HL-60/S4 treated with retinoic acid at 250 ng/mL for 4 days and 3 days (cell line): ENCODE measurements at regions not wholly inside any gene's neighbourhood (a gene's known extent, or its start where the extent isn't known, plus 50 kb on each side); places are given as distances from the start of the nearest gene placed in this dataset.

Source experiments
- in situ Hi-C: fragments of 300-500 bp; cut with MboI; formaldehyde crosslinking; loops from 2 replicates; pipeline ENCODE4 v1.7.0; 2022; ENCODE audit warnings: low sequenced_read_pairs

DNA sequence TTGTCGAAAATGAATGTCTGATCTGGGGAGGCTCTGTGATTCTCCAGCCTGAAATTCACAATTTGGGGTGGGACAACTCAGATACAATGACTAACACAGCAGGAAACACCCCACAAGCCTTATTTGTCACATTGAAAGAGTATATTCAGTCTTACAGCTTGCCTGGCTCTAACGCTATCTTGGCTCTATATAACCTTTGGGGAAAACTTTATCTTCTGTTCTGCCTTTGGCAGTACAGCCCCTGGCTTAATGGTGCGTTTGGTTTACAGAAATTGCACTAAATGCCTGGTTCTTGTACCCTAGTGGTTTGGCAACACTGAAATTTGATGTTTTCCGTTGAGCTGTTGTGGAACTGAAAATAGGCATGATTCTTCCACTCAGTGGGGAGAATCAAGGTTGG, 178.1 kb upstream of the VEGFC start:
- in situ Hi-C loops, result no loop called here

DNA sequence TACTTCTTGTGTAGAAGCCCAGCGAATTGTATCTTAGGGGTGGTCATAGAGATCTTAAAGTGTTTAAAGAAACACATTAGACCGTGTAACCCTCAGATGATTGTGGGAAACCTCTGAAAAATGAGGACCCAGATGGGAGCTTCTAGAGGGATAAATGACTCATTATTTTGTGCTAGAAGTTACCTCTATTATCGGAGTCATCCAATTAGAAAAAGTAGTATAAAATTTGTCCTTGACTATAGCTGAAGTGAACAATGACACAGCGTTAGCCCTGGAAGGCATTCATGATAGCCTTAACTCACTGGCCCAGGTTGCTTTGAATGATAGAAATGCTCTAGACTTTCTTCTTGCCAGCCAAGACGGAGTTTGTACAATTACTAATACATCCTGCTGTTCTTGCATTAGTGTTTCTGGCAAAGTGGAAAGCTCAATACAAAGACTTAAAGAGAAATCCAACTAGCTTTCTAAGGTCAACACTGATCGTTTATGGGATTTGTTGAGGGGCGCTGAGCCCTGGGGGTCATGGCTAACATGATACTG, 178.9 kb upstream of the VEGFC start:
- in situ Hi-C loops, result no loop called here

DNA sequence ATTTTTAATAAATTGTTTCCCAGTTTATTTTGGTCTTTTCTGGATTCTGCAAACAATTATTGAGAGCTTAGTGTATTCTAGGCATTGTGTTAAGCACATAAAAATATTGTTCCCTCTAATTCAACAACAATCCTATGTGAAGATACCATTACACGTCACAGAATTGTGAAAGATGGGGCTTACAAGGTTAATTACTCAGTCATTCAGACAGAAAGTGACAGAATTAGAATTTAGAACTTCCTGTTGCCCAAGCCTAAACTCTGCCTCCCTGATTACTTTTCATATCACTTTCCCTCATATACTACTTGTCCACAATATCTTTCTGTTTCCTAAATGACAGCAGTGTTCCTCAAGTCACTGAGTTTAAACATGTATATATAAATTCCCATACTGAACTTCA, 186.7 kb upstream of the VEGFC start:
- in situ Hi-C loops, result no loop called here

- in situ Hi-C loops, result no loop called here
Measured at GRCh38 chr4:176981074-176981473, 188.4 kb upstream of the VEGFC start.

DNA sequence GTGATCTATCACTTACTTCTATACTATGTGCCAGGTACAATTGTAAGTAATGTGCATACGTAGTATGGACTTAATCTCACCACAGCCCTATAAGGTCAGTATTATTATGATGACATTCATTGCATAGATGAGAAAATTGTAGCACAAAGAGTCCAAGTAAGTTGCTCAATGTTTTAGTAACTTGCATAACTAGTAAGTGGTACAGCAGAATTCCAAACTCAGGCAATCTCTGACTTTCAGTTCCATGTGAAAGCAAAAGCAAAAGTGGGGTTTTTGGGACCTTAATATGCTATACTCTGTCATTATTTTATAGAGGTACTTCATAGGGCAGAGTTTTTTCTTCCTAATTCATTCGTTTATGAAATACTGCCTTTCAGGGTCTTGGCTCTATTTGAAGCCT, 188.8 kb upstream of the VEGFC start:
- in situ Hi-C loops, result no loop called here

- in situ Hi-C loops, result no loop called here
Measured at GRCh38 chr4:176988226-176988625, 195.5 kb upstream of the VEGFC start.

- in situ Hi-C loops, result no loop called here
Measured at GRCh38 chr4:176989186-176989585, 196.5 kb upstream of the VEGFC start.

GRCh38 chr4:176999935-177000543, 207.3 kb upstream of the VEGFC start:
- in situ Hi-C loops, result no loop called here

DNA sequence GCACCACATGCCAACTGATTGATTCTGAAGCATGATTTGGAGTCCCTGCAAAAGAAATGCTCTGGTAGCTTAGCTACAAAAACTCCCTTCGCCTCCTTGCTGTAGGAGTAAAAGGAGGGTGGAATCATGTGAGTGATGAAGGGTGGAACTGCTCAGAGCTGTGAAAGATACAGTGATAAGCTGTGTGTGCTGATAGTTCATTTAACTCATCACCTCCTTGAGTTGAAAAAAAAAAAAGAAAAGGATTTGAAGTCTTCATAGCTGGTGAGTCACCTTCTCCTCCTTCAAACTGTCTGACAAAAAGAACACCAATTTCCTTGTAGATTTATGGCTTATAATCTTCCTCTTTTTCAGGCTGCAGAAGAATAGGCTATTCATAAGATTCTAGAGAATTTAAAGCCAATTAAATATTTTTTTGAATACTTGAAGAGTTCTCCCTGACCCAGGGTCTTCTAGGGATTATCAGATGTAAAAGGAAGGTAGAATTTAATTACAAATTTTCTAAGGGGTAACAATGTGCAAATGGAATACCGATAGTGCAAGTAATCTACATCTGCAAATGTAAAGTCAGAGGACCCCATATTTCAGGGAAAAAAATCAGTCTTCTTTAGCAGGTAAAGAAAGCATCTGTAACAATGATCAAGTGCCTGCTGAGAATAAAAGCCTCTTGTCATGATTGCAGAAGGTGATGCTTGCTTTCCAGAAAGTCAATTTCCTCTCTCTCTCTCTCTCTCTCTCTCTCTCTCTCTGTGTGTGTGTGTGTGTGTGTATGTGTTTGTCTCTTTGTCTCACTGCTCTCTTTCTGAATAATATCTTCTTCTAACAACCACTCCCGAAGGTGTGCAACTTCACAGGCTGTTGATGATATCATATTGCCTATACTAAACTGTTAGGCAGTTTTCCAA, 208.8 kb upstream of the VEGFC start:
- in situ Hi-C loops, result no loop called here

GRCh38 chr4:177005674-177006230, 213.0 kb upstream of the VEGFC start:
- in situ Hi-C loops, result no loop called here

GRCh38 chr4:177006331-177006730, 213.6 kb upstream of the VEGFC start:
- in situ Hi-C loops, result no loop called here

DNA sequence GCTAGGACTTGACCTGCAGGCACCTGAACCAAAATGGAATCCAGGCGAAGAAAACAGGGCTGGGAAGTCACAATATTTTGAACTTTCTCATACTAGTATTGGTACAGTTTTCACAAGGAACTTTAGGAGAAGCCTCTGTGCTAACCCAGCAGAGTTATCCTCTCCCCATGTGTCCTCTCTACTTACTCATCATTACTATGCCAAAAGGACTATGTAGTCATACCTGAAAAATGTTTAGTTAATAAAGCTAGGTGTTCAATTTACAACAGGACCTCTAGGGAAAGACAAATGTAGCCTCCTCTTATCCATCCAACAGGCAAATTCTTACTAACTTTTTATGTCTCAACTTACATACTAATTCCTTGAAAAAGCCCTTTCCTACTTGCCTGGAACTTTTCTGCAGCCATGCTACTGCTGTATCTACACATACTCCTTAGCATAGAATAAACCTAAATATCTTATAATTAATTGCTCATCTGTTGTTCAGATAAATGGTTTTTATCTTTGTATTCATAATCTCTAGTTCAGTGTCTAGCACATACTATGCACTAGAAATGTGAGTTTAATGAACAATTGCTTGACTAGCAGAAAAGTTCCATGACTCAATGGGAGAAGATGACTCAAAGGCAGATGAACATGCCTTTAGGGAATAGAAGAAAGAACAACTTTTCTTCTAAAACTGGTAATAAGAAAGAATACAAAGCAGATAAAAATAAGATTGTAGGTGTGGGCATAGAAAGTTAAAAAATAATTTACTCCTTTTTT, 215.5 kb upstream of the VEGFC start:
- in situ Hi-C loops, result no loop called here

DNA sequence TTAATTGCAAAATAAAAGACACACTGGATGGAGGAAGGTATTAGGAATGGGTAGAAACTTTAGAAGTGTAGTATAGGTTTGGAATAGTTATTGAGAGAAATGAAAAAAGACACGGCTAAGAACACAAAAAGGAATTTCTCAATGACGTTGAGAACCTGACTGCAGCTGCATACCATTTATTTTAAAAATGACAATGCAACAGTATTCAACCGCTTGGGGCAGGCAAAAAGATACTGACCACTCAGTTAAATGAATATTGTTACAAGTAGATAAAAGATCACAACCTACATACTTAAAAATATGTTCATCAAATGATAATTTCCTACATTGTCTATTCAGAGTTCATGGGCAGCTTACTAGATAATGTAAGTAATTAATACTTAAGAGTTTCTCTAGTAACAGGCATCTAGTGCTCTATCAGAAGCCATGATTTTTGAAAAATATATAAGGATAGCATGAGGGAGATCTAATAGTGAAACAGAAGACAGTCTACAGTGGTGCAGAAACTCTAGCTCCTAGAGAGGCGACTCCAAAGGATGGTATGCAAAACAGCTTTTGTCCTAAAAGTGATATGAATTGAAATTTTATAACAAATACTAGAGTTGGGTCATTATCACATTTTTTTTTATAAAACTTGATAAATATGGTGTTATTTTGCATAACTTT, 216.2 kb upstream of the VEGFC start:
- in situ Hi-C loops, result no loop called here

DNA sequence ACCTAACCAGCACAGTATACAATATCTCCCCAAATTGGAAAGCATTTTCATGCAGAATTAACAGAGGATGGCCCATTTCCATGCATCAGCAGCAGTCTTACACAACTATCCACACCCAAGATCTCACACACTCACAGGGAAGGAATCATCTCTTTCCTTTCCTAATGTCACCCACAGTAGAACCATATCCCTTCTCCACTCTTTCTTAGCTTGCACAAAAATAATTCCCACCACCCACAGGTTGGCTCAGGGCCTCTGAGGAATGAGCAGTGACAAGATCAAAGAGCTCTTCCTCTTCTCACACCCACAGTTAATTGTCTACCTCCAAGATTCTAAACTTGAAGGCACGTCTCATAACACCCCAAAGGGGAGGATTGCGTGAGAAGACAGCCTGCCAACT, 217.7 kb upstream of the VEGFC start:
- in situ Hi-C loops, result no loop called here

DNA sequence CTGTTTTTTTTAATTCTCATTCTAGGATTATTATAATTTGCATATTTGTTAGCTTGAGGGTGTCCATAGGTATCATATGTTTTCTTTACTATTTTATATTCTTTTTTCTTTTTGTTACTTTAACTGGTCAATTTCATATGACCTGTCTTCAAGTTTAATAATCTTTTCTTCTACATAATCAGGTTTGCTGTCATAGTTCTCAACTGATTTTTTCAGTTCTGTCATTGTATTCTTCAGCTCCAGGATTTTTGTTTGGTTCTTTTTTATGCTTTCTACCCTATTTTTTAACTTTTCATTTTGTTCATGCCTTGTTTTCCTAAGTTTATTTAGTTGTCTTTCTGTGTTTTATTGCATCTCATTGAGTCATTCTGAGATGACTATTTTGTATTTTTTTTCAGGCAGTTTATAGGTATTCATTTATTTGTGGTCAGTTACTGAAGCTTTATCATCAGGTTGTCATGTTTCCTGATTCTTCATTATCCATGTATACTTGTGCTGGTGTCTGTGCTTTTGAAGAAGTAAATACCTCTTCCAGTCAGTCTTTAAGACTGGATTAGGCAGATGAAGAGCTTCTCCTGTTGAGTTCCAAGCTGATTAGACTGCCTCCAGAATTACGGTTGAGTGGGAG, 220.3 kb upstream of the VEGFC start:
- in situ Hi-C loops, result no loop called here

- in situ Hi-C loops, result no loop called here
Measured at GRCh38 chr4:177016541-177017141, 223.9 kb upstream of the VEGFC start.

DNA sequence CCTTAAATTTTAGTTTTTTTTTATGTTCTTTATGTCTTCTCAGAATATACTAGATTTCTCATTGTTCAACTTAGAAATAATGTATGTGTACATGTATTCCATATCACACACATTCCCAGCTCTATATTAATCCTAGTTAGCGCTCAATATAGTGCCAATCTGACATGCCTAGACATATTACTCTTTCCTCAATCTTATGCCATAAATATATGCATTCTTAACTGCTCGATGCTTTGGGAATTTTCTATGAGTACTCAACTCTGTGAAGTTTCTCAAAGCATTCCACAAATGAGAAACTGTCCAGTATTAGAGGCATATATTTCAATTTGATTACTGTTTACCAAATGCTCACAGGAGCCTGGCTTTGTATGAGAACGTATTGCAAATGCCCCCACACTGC, 231.2 kb upstream of the VEGFC start:
- in situ Hi-C loops, result no loop called here

DNA sequence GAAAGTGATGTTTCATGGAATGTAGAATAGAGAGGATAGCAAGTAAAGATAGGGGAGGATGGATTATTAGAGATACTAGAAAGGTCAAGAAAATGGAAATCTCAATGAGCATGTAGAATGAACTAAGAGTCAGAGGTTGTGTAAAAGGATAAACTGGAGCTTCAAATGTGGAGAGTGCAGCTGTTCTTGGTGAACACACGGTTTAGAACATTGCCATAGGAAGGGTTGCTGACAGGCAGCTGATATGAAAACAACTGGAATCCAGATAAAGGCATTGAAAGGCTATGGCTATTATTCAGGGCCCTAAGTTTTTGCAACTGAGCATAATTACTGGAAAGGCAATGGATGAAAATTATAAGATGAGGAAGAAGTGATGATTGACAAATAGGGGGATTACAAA, 239.6 kb upstream of the VEGFC start:
- in situ Hi-C loops, result no loop called here

- in situ Hi-C loops, result no loop called here
Measured at GRCh38 chr4:177033135-177033534, 240.4 kb upstream of the VEGFC start.

DNA sequence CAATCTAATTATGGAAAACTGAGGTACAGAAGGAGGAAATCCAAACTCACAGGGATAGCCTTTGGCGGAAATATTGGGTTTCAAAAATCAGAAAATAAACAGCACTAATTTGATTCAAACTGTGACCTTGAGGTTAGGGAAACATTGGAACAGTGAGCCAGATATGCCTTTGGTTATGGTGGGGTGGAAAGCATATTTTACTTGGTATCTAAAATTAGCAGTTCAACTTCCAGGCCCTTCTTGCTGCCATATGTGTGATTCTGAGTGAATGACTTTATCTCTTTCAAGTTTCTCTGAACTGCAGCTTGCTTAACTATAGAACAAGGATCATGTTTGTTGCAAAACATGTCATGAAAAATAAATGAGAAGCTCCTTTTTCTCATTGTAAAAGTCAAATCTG, 240.9 kb upstream of the VEGFC start:
- in situ Hi-C loops, result no loop called here
